HepG2 (cell line): ENCODE measurements at regions not wholly inside any gene's neighbourhood (a gene's known extent, or its start where the extent isn't known, plus 50 kb on each side); places are given as distances from the start of the nearest gene placed in this dataset.

Source experiments
- ATAC-seq: fragments of 200-7000 bp; cut with Tn5 transposase; 3 replicates; pipeline ENCODE4 v1.9.1; 2020; ENCODE audit warnings: mild to moderate bottlenecking, moderate library complexity
- BruUV-seq: library from RNA; stranded (reverse); fragments of 400-500 nt; replicated peaks from 2 replicates; lab custom pipeline; 2021; lab: Mats Ljungman, UMichigan
- CTCF ChIA-PET: fragments of 300-600 bp; formaldehyde crosslinking; extraction: SDS; loops from one replicate; lab custom pipeline; 2021; ENCODE audit warnings: low total read pairs, inconsistent platforms, low intra/inter-chr PET ratio; lab: Yijun Ruan, JAX
- POLR2A ChIA-PET: fragments of 350-600 bp; sonication (Branson Sonifier 250); formaldehyde crosslinking; loops from one replicate; lab custom pipeline; 2020; ENCODE audit warnings: antibody characterized with exemption, inconsistent platforms; lab: Yijun Ruan, JAX
- DNase-seq: peaks from one replicate; pipeline ENCODE4 v3.0.0-alpha.2; 2015; ENCODE audit warnings: low spot score
- FAIRE-seq: peaks from 3 replicates; lab custom pipeline; 2011; peaks lifted over from hg19 to GRCh38; lab: Jason Lieb, UNC
- H2AFZ ChIP-seq: one replicate; pipeline ENCODE4 v1.6.1; 2011; ENCODE audit warnings: low read length, inconsistent platforms
- H3K27ac ChIP-seq: fragments of 300-600 bp; 3 replicates; pipeline ENCODE4 v1.8.0; 2011; ENCODE audit warnings: mixed run types, mild to moderate bottlenecking, mixed read lengths, low read length, inconsistent platforms; ENCODE audit not compliant: insufficient read depth; ENCODE audit errors: extremely low read length
- H3K27me3 ChIP-seq, 2 experiments: fragments of 200-600 bp in 1 of 2; 2 replicates in 1 of 2; 3 replicates in 1 of 2; pipeline versions ENCODE4 v1.6.0 to v1.8.0; 2011; ENCODE audit warnings: low read length in 2 of 2, mild to moderate bottlenecking in 2 of 2, moderate library complexity in 2 of 2, inconsistent platforms in 1 of 2; ENCODE audit not compliant: insufficient read depth in 2 of 2, control insufficient read depth in 1 of 2
- H3K36me3 ChIP-seq, 2 experiments: fragments of 200-600 bp in 1 of 2; replicated peaks in 1 of 2; 2 replicates in 1 of 2; 3 replicates in 1 of 2; pipeline versions ENCODE4 v1.5.1 to v1.8.0; 2011; ENCODE audit warnings: low read length in 2 of 2, inconsistent platforms in 1 of 2; ENCODE audit not compliant: insufficient read depth in 2 of 2, control insufficient read depth in 1 of 2
- H3K4me1 ChIP-seq: 2 replicates; pipeline ENCODE4 v1.5.1; 2012; ENCODE audit warnings: low read length, inconsistent platforms; ENCODE audit not compliant: insufficient read depth
- H3K4me2 ChIP-seq: 2 replicates; pipeline ENCODE4 v1.6.0; 2011; ENCODE audit warnings: low read depth, low read length, inconsistent platforms
- H3K4me3 ChIP-seq, 3 experiments: fragments of 200-600 bp in 1 of 3; sonication (generic), shearing (Covaris generic) in 1 of 3; replicated peaks in 1 of 3; 2 replicates each; pipeline ENCODE4 v1.5.1; 2011 to 2016; ENCODE audit warnings: low read length in 3 of 3, inconsistent platforms in 2 of 3, low read depth in 2 of 3, mild to moderate bottlenecking in 2 of 3, control low read depth in 1 of 3, mixed read lengths in 1 of 3; ENCODE audit not compliant: insufficient read depth in 1 of 3
- H3K79me2 ChIP-seq: one replicate; pipeline ENCODE4 v1.6.1; 2011; ENCODE audit warnings: low read length, inconsistent platforms; ENCODE audit not compliant: insufficient read depth
- H3K9ac ChIP-seq: 2 replicates; pipeline ENCODE4 v1.6.0; 2011; ENCODE audit warnings: mild to moderate bottlenecking, low read depth, low read length, inconsistent platforms; ENCODE audit not compliant: insufficient read depth
- H3K9me3 ChIP-seq: 2 replicates; pipeline ENCODE4 v1.5.1; 2012; ENCODE audit warnings: mild to moderate bottlenecking, low read length
- H4K20me1 ChIP-seq: 2 replicates; pipeline ENCODE4 v1.6.0; 2011; ENCODE audit warnings: inconsistent platforms, mild to moderate bottlenecking, low read length, moderate library complexity; ENCODE audit not compliant: insufficient read depth
- AKAP8 ChIP-seq: sonication (generic); formaldehyde crosslinking; IDR thresholded peaks from 2 replicates; pipeline ENCODE4 v1.5.1; 2020; ENCODE audit warnings: mild to moderate bottlenecking, missing genetic modification reagents
- ATM ChIP-seq: fragments of 450-650 bp; IDR thresholded peaks from 2 replicates; pipeline ENCODE4 v1.7.1; 2017; ENCODE audit warnings: mild to moderate bottlenecking, borderline replicate concordance
- KLF16 ChIP-seq, 2 experiments: sonication (generic) in 1 of 2; formaldehyde crosslinking in 1 of 2; IDR thresholded peaks; 2 replicates each; pipeline versions ENCODE4 v1.6.1 to v1.8.0; 2016 to 2023; ENCODE audit warnings: missing genetic modification reagents in 2 of 2, missing compliant biosample characterization in 1 of 2
- MXD4 ChIP-seq: IDR thresholded peaks from 2 replicates; pipeline ENCODE4 v1.6.1; 2016; ENCODE audit warnings: mild to moderate bottlenecking, missing biosample characterization, missing genetic modification reagents
- NFE2 ChIP-seq: sonication (generic); formaldehyde crosslinking; IDR thresholded peaks from 2 replicates; pipeline ENCODE4 v1.4.0; 2020; ENCODE audit warnings: missing genetic modification reagents
- SMAD3 ChIP-seq: sonication (generic); formaldehyde crosslinking; IDR thresholded peaks from 2 replicates; pipeline ENCODE4 v1.4.0; 2020; ENCODE audit warnings: missing genetic modification reagents
- TCF7L2 ChIP-seq: IDR thresholded peaks from 2 replicates; pipeline ENCODE4 v1.6.1; 2011; ENCODE audit warnings: mild to moderate bottlenecking, low read depth, low read length, moderate library complexity
- ZNF430 ChIP-seq: sonication (generic); formaldehyde crosslinking; IDR thresholded peaks from 2 replicates; pipeline ENCODE4 v1.9.0; 2021; ENCODE audit warnings: mild to moderate bottlenecking, missing genetic modification reagents
- ZNF556 ChIP-seq: sonication (generic); formaldehyde crosslinking; IDR thresholded peaks from 2 replicates; pipeline ENCODE4 v1.4.0; 2020; ENCODE audit warnings: mild to moderate bottlenecking, missing genetic modification reagents, borderline replicate concordance
- WGBS: methylation state at CpG from one replicate; pipeline ENCODE4 v1.1.6; 2017; ENCODE audit warnings: low lambda C conversion rate; 5-methylcytosine and 5-hydroxymethylcytosine counted together
- in situ Hi-C: cut with HindIII; loops from 2 replicates; pipeline ENCODE4 v1.10.0; 2017; ENCODE audit warnings: low pct_unique_long_range_greater_than_20kb; ENCODE audit not compliant: extremely low pct_ligation_motif_present
- intact Hi-C: fragments of 100-400 bp; cut with micrococcal nuclease; formaldehyde crosslinking; loops from one replicate; pipeline ENCODE4 v1.10.0; 2022; ENCODE audit not compliant: unreplicated experiment
- TF ChIP-seq, protein P1 (sequence below): sonication (generic); formaldehyde crosslinking; IDR thresholded peaks from 2 replicates; pipeline ENCODE4 v1.8.1; 2022; ENCODE audit warnings: low read depth, mild to moderate bottlenecking, missing genetic modification reagents
- TF ChIP-seq, protein P2 (sequence below): sonication (generic); formaldehyde crosslinking; IDR thresholded peaks from 2 replicates; pipeline ENCODE4 v1.4.0; 2020; ENCODE audit warnings: missing genetic modification reagents, mild to moderate bottlenecking, borderline replicate concordance
- TF ChIP-seq, protein P3 (sequence below): conservative IDR thresholded peaks from 2 replicates; pipeline ENCODE4 v1.6.1; 2018; ENCODE audit warnings: missing genetic modification reagents

- FAIRE-seq (no peak), ATAC-seq (no peak), DNase-seq (no peak)
- H3K4me2 ChIP-seq = no peak overlapping the region
- H3K36me3 ChIP-seq = no peaks in the 10 kb centered on the region
- 0% methylated on average over 1 of the region's 1 CpG for WGBS
- H3K9ac ChIP-seq = no peak overlapping the region
- H3K79me2 ChIP-seq = no peaks in the 10 kb centered on the region
- H4K20me1 ChIP-seq = no peaks in the 10 kb centered on the region
- ChIA-PET POLR2A (no interaction called here), CTCF (no interaction called here)
- intact Hi-C loops = no loop called here
- in situ Hi-C loops = no loop called here
- H3K27ac ChIP-seq = no peak overlapping the region
- H3K4me3 ChIP-seq = no peak overlapping the region
- H2AFZ ChIP-seq = no peak overlapping the region
- no peaks in the 10 kb centered on the region for H3K4me1 ChIP-seq
- peaks cover 0 to 32% of the 10 kb centered on the region in 2 experiments for H3K27me3 ChIP-seq
- no peak for TF ChIP-seq AKAP8
- TF ChIP-seq ZNF556 (CRISPR knock-in tag) = no peak
- TF ChIP-seq TCF7L2 = no peak
- TF ChIP-seq ATM = no peak
- TF ChIP-seq, protein P1, sequence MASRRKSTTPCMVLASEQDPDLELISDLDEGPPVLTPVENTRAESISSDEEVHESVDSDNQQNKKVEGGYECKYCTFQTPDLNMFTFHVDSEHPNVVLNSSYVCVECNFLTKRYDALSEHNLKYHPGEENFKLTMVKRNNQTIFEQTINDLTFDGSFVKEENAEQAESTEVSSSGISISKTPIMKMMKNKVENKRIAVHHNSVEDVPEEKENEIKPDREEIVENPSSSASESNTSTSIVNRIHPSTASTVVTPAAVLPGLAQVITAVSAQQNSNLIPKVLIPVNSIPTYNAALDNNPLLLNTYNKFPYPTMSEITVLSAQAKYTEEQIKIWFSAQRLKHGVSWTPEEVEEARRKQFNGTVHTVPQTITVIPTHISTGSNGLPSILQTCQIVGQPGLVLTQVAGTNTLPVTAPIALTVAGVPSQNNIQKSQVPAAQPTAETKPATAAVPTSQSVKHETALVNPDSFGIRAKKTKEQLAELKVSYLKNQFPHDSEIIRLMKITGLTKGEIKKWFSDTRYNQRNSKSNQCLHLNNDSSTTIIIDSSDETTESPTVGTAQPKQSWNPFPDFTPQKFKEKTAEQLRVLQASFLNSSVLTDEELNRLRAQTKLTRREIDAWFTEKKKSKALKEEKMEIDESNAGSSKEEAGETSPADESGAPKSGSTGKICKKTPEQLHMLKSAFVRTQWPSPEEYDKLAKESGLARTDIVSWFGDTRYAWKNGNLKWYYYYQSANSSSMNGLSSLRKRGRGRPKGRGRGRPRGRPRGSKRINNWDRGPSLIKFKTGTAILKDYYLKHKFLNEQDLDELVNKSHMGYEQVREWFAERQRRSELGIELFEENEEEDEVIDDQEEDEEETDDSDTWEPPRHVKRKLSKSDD = no peak
- no peak for TF ChIP-seq NFE2 (CRISPR knock-in tag)
- TF ChIP-seq, protein P2, sequence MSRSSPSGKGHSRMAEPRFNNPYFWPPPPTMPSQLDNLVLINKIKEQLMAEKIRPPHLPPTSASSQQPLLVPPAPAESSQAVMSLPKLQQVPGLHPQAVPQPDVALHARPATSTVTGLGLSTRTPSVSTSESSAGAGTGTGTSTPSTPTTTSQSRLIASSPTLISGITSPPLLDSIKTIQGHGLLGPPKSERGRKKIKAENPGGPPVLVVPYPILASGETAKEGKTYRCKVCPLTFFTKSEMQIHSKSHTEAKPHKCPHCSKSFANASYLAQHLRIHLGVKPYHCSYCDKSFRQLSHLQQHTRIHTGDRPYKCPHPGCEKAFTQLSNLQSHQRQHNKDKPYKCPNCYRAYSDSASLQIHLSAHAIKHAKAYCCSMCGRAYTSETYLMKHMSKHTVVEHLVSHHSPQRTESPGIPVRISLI (CRISPR knock-in tag) = no peak
- TF ChIP-seq KLF16 (CRISPR knock-in tag; IDR thresholded peaks at IDR 0.05) = no peak
- no peak for TF ChIP-seq ZNF430 (CRISPR knock-in tag)
- TF ChIP-seq SMAD3 = no peak
- TF ChIP-seq MXD4 (CRISPR knock-in tag) = no peak
- TF ChIP-seq, protein P3, sequence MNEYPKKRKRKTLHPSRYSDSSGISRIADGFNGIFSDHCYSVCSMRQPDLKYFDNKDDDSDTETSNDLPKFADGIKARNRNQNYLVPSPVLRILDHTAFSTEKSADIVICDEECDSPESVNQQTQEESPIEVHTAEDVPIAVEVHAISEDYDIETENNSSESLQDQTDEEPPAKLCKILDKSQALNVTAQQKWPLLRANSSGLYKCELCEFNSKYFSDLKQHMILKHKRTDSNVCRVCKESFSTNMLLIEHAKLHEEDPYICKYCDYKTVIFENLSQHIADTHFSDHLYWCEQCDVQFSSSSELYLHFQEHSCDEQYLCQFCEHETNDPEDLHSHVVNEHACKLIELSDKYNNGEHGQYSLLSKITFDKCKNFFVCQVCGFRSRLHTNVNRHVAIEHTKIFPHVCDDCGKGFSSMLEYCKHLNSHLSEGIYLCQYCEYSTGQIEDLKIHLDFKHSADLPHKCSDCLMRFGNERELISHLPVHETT (CRISPR knock-in tag) = no peak
- H3K9me3 ChIP-seq = peaks cover 13% of the 10 kb centered on the region
- BruUV-seq = no TSS peak
Measured at GRCh38 chr11:71334191-71334590, 81.8 kb upstream of the SHANK2 start.
